CD4-positive, alpha-beta T cell treated with Interleukin-6 at 100 ng/mL for 8 hours (primary cell): ENCODE measurements at regions not wholly inside any gene's neighbourhood (a gene's known extent, or its start where the extent isn't known, plus 50 kb on each side); places are given as distances from the start of the nearest gene placed in this dataset.
A peak's percentile ranks its signal among the peaks of the same experiment; 100 is the strongest.
"Not testable (repeated sequence)": the region's sequence is repeated elsewhere in the genome, so short reads cannot be mapped to it uniquely, and the experiment has no call there.

Experiments used
- DNase-seq: peaks from one replicate; pipeline ENCODE4 v3.0.0-alpha.2; 2020; ENCODE audit warnings: mixed read lengths, low spot score

DNA sequence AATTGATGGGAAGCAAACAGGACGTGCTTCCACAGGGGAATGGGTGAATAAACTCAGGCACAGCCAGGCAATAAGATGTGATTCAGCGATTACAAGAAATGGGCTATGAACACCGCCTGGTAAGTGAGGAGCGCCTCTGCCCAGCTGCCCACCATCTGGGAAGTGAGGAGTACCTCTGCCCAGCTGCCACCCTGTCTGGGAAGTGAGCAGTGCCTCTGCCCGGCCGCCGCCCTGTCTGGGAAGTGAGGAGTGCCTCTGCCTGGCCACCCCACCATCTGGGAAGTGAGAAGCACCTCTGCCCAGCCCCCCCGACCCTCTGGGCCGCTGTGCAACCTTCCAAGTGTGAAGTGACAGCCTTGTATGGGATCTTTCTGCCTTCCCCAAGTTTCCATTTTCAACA is 73.2 kb upstream of the PRR5 start:
- DNase-seq, result no peak

DNA sequence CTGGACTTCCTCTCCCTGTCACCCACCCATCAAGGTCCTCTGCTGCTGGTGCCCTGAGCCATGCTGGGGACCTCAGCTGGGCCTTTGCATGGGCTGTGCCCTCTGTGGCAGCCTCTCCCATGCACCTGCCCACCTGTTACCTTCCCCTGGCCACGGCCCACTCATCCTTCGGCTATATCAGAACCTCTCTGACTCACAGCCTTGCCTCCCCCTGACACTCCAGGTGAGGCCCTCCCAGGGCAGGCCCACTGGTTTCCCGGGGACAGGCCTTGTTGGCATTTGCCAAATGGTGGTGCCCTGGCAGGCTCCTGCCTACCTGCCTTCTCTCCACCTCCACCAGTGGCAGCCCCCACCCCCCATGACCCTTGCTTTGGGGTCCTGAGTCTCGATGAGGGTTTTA is 73.7 kb upstream of the PRR5 start:
- no peak for DNase-seq

DNA sequence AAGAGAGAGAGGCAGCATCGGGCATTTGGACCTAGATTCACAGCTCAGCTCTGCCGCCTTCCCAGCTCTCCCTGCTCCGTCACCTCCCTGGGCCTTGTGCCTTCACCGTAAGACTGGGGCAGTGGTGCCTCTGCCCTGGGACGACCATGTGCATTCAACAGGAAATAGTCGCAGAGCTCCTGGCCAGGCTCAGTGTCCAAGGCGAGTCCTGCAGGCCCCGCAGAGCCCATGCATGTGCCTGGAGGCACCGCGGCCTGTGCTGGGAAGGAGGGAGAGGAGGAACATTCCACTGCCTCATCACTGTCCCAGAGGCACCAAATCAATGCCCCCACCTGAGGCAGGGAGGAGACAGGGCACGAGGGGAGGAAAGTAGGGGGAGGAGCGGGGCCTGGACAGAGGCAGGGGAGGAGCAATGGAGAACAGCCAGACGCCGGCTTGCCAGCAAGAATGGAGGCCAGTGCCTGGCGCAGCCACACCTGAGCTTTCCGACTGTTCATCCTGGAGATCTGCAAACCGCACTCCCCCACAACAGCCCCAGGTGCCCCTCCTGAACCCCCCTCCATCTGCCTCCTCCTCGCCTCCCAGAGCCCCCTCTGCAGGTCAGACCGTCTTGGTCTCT is 74.4 kb upstream of the PRR5 start:
- no peak for DNase-seq

DNA sequence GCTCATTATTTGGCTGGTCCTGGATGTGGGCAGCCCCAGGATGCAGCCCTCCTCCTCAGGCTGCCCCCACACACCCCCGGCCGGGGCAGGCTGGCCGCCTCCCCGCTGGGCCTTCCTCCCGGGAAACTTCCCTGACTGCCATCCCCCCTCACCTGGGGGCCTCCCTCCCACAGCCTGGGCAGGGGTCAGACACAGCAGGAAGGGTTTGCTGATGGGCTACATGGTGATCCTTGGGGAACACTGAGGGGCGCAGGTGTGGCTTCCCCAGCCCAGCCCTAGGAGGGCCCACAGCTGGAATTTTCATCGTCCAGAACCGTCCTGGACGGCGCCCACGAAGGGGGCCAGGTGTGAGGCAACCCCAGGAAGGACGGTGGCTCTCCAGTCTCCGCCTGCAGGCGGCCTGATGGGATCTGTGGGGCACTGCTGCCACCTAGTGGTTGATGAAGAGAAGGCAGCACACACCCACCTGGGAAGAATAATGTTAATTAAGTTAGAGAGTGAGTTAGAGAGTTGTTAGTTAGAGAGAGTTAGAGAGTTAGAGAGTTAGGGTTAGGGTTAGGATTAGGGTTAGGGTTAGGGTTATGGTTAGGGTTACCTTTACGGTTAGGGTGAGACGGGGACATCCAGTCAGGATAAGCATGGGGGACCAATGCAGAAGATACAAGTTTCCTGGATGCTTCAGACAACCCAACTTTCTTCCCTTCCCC is 75.9 kb upstream of the PRR5 start:
- DNase-seq, result peak; percentile 74

DNA sequence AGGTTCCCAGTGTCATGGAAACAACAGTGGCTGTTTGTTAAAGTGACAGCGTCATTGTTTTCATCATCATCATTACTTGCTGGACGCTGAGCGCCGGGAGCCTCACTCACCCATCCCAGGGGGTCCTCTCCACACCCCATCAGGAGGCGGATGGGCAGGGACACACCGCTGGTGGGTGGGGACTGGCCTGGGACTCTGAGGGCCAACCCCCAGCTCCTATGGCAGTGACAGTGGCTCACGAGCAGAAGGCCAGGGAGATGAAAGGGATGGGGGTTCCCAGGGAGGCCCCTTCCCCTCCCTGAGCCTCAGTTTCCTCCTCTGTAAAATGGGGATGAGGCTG is 76.6 kb upstream of the PRR5 start:
- DNase-seq, result no peak

DNA sequence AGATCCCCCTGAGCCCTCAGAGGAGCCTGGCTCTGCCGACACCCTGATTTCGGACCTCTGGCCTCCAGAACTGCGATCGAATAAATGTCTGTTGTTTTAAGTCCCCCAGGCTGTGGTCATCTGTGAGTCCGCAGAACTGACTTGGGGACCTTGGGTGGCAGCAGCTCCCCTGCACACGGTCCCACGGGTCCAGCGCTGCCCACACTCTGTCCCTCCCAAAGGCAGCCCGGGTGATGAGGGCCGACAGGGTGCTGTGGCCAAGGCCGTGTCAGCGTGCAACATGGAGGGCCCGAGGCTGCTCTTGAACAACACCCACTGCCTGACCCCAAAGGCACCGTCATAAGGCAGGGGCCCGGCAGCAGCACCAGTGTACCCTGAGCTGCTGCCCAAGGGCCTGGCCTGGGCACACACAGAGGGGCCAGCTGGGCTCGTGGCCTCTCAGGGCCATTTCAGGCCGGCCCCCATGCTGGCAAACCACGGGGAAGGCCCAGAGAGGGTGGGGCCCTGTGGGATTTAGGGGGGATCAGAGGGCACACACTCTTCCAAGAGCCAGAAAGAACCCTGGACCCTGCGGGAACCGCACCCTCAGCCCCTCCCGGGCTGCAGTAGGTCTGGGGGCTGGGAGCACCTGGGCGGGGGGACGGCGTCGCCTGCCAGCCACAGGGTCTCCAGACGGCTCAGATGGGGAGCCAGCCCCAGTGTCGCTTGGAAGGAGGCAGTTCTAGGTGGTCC is 77.1 kb upstream of the PRR5 start:
- DNase-seq, result no peak

DNA sequence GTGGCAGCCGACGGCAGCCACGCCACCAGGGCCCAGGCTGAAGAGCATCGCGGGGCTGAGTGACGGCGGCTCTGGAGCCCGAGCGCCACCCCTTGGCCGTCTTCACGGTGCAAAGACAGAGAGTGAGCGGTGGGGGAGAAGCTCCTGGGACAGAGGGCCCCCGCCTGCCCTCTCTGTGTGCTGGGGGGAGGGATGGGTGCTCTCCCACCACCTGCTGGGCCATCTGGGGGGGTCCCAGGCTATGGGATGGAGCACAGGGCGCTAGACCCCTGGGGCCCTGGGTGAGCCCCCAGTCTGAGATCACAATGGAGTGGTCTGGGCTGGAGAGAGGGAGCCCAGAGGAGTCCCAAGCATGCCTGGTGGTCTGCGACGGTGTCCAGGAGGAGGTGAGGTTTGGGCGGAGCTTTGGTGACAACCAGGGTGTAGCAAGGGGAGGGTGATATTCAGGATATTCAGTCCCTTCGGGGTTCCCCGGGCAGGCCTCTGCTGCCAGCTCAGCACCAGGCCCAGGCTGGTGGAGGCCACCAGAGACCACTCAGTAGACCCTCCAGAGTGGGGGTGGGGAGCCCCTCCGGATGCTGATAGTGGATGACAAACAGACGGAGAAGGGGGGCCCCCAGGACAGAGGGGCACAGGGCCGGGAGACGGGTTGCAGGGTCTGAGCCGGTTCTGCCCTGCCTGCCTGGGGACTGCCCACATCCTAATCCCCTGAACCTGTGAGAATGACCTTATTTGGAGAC is 78.1 kb upstream of the PRR5 start:
- no peak for DNase-seq

DNA sequence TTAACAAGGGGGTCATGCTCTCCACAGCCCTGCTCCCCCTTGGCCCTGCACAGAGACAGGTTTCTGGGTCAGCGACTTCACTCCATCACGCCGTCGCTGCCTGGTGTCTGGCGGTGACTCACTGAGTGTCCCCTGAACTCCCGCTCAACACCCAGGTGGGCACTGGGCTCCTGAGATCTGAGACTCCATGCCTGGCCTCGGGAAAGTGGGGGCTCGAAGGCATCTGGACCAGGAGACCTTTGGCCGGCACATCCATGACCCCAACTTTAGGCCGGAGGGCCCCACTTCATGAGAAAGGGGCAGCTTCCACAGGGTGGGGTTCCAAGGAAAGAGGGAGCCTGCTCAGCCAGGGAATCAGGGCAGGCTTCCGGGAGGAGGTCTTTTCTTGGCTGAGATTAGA is 79.3 kb upstream of the PRR5 start:
- no peak for DNase-seq

DNA sequence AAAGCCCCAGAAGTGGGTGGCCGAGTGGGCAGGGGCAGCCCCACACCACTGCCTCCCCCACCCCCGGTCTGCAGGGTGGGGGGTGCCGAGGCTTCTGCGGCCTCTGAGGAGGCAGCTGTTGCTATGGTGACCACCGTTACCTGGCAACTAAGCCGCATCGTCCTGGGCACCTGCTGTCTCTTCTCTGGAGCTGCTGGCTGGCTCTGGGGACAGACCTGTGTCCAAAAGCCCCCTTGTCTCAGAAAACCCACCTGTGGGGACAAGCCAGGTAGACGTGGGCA is 79.9 kb upstream of the PRR5 start:
- DNase-seq, result no peak

DNA sequence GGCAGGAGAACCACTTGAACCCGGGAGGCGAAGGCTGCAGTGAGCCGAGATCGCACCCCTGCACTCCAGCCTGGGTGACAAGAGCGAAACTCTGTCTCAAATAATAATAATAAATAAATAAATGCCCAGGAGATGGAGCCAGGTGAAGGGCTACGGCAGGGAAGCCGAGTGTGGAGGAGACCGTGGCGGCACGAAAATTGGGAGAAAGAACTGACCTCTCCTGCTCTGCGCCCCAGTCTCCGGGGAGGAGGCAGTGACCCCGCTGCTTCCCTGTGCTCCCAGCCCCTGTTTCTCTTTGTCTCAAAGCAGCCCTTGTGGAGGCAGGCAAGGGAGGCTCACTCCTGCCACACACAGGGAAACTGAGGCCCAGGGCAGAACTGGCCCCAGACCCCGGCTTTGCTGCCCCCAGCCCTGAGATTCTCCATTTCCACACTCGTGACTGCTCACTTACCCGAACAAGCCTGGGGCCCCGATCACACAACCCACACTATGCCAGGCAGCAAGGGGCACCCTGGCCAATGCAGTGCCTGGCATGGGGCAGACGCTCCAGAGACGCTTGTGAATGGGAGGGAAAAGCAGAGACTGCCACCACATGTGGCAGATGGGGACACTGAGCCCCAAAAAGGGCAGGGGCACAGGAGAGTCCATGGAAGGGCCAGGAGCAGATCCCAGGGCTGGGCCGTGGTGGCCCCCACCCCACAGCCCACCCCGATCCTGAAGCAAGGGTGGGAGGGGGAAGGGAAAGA is 80.4 kb upstream of the PRR5 start:
- DNase-seq, result no peak

DNA sequence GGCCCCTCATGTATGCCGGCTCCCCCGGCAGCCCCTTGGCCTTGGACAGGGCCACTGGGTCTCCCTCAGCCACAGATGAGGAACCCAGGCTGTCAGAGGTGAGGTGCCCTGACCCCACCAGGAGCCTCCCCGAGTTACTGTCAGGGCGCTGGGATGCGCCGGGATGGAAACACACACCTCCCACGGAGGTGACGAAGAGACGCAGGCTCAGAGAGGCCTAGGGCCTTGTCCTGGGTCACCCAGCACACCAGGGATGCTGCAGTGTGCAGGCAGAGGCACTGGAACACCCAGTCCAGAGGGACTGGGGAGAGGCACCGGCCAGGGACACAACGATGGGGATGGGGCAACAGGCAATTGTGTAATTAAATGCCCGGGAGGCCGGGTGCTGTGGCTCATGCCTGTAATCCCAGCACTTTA is 81.2 kb upstream of the PRR5 start:
- DNase-seq, result no peak

DNA sequence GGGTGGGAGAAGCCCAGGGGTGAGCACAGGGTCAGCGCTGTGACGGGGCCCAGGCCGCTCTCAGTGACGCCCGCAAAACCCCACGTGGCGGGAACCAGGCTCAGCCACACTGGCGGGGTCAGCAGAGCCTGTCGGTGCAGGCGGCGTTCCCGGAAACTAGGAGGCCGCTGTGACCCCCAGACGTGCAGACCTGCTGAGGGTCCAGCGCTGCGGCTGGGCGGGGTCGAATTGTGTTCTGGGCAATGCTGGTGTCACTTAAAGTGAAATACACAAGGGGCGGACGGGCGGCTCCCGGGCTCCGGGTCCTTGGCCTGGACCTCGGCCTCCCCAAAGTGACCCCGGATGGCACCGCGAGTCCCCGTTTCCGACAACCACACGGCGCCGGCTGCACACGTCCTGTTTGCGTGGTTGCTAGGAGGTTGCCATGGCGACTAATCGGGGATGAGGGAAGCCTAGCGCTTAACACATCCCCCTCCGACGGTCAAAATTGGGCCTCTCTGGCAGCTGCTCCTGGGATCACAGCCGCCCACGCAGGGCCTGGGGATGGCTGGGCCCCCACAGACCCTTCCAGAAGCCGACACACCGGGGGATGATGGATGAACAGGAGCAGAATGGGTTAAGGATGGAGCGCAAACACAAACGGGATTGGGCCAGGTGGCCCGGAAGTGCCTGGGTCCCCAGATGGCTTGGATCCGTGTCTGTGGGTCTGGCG is 81.7 kb upstream of the PRR5 start:
- DNase-seq, result peak; percentile 75

DNA sequence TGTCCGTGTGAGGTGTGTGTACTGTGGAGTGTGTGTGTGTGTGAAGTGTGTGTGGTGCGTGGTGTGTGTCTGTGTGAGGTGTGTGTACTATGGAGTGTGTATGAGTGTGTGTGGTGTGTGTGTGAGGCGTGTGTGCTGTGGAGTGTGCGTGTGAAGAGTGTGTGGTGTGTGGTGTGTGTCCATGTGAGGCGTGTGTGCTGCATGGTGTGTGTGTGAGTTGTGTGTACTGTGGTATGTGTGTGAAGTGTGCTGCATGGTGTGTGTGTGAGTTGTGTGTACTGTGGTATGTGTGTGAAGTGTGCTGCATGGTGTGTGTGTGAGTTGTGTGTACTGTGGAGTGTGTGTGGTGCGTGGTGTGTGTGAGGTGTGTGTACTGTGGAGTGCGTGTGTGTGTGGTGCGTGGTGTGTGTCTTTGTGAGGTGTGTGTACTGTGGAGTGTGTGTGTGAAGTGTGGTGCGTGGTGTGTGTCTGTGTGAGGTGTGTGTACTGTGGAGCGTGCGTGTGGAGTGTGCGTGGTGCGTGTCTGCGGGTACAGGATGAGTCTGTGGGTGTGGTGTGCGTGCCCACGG is 82.4 kb upstream of the PRR5 start:
- DNase-seq, result not testable (repeated sequence)

DNA sequence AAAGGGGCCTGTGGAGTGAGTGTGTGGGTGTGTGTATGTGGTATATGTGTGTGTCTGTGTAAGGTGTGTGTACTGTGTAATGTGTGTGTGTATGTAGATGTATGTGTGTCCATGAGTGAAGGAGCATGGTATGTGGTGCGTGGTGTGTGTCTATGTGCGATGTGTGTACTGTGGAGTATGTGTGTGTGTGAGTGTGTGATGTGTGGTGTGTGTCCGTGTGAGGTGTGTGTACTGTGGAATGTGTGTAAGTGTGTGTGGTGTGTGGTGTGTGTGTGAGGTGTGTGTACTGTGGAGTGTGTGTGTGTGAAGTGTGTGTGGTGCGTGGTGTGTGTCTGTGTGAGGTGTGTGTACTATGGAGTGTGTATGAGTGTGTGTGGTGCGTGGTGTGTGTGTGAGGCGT is 83.1 kb upstream of the PRR5 start:
- DNase-seq, result not testable (repeated sequence)

DNA sequence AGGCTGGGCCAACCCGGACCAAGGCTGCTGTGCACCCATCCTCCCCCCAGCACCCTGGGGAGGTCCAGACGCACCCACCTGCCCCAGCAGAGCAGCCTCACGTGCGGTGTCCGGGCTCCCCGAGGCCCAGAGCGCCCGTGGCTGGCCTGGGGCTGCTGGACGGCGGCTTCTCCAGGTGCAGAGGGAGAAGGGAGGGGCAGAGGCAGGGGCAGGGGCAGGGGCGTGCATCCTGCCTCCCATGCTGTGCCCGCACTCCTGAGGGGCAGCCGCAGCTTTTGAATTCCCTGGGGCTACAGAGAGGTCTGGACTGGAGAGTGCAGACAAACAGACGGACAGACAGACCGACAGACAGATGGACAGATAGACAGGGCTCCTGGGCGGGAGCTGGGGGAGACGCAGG is 83.6 kb upstream of the PRR5 start:
- no peak for DNase-seq

DNA sequence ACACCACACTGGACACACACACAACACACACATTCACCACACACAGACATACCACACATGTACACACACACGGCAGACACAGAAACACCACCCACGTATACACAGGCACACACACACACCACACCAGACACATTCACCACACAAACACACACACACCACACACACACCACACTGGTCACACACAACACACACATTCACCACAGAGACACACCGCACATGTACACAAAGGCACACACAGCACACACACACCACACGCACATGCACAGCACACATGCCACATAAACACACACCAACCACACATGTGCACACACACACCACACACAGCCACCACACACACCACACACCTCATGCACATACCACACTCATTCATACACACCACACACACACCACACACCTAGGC is 84.2 kb upstream of the PRR5 start:
- DNase-seq, result no peak

DNA sequence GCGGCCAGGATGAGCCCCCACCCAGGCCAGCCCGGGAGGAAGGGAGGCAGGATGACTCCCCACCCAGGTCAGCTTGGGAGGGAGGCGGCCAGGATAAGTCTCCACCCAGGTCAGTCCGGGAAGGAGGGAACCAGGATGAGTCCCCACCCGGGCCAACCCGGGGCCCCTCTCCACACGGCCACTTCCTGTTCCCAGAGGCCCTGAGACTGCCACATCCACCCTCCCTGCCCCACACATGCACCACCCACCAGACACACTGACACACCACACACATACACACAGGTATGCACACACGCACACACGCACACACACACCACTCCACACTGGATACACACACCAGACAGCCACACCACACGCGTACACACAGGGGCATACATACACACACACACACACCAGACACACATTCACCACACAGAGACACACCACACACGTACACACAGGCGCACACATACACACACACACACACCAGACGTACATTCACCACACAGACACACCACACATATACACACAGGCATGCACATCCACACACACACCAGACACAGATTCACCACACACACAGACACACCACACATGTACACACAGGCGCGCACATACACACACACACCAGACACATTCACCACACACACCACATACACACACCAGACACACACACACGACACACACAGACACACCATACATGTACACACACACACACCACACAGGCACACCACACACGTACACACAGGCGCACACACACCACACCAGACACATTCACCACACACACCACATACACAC is 84.9 kb upstream of the PRR5 start:
- DNase-seq, result no peak

DNA sequence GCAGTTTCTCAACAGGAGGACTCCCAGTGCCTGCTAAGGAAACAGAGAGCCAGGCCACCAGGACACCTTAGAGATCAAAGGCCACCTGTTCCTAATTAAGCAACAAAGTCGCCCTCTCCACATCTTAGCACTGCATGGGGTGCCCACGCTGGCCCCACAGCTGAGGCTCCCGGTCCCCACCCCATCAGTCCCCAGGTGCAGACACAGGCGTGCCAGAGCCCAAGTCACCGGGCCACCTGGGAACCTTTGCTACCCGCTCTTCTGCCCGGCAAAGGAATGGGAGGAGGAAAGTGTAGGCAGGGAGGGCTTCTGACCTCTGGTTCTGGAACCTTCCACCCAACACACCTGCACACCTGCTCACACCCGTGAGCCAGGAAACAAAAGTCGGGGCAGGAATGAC is 85.5 kb upstream of the PRR5 start:
- no peak for DNase-seq

DNA sequence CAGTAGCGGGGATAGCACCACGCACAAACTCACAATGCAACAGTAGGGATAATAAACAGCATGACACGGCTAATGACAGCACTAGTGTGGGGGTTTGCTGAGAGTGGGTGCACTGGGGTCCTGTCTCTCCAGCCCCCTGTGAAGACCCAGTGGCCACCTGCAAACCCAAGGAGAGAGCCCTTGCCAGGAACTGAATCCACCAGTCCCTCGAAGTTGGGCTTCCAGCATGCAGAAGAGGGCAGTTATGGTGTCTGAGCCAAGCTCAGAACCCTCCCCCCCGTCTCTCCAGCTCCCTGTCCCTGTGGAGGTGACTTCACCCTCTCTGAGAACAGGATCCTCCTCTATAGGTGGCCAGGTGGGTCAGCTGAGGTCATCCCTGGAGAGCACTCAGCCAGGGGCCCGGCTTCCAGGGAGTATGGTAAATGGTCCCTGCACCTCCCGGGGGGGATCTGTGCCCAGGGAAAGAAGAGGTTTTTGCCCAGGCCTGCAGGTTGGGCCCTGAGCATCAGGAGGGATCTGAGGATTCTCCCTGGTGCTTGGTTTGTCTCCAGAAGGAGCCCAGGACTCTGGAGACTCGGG is 86.3 kb upstream of the PRR5 start:
- DNase-seq, result no peak

DNA sequence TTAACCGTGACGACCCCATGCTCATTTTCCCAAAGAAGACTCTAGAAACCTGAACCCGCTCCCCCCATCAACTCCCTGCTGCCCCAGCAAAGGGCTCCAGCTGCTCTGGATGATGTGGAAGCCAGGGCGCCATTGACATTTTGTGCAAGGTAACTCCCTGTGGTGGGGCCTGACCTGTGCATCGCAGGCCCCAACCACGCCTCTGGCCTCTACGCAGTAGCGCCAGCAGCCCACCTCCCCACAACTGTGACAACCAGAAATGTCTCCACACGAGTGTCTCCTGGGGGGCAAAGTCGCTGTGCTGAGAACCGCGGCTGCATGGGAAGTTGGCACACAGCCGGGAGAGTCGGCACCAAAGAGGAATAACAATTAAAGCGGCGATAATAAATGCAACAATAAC is 86.9 kb upstream of the PRR5 start:
- DNase-seq, result no peak
